Kidney tubule cell (primary cell): ENCODE measurements at regions not wholly inside any gene's neighbourhood (a gene's known extent, or its start where the extent isn't known, plus 50 kb on each side); places are given as distances from the start of the nearest gene placed in this dataset.

Experiments
- DNase-seq: peaks from one replicate; pipeline ENCODE4 v3.0.0-alpha.2; 2018; ENCODE audit warnings: low spot score

- no peak for DNase-seq
These were observed 54.1 kb upstream of the NXPH1 start for GRCh38 chr7:8379264-8379663.

- DNase-seq = no peak
These were observed 53.3 kb upstream of the NXPH1 start for GRCh38 chr7:8380130-8380529.

GRCh38 chr7:8382004-8382730 lies 51.2 kb upstream of the NXPH1 start:
- no peak for DNase-seq
